ENCODE measurements at regions not wholly inside any gene's neighbourhood (a gene's known extent, or its start where the extent isn't known, plus 50 kb on each side); places are given as distances from the start of the nearest gene placed in this dataset.

GRCh38 chrY:8442097-8442496 is 895.2 kb upstream of the TSPY4 start:
- no peak for ATAC-seq
- no peak overlapping the region for H3K27ac ChIP-seq (ENCODE audit: extremely low read length, insufficient read depth, low read length)
- no peak for DNase-seq (ENCODE audit: low spot score)
- WGBS (ENCODE audit: low lambda C conversion rate) = 50% methylated on average over 2 of the region's 2 CpGs
- no peaks in the 10 kb centered on the region for H4K20me1 ChIP-seq (ENCODE audit: insufficient read depth, low read length)
- H3K9ac ChIP-seq (ENCODE audit: insufficient read depth, low read depth, low read length) = no peak overlapping the region
- ChIA-PET POLR2A (no interaction called here), CTCF (ENCODE audit: low intra/inter-chr PET ratio, low total read pairs) (no interaction called here)
- H2AFZ ChIP-seq (ENCODE audit: low read length) = no peak overlapping the region
- H3K4me2 ChIP-seq (ENCODE audit: low read depth, low read length) = no peak overlapping the region
- intact Hi-C loops (cut with micrococcal nuclease; ENCODE audit: unreplicated experiment) = no loop called here
- H3K9me3 ChIP-seq (ENCODE audit: low read length) = peaks cover 69% of the 10 kb centered on the region
- no peaks in the 10 kb centered on the region for H3K27me3 ChIP-seq (ENCODE audit: control insufficient read depth in 1 of 2, insufficient read depth in 2 of 2, low read length in 2 of 2)
- H3K4me1 ChIP-seq (ENCODE audit: insufficient read depth, low read length) = no peaks in the 10 kb centered on the region
- H3K4me3 ChIP-seq (replicated peaks in 1 of 3; ENCODE audit: insufficient read depth in 1 of 3, low read depth in 2 of 3, low read length in 3 of 3) = no peak overlapping the region
- no peak for TF ChIP-seq ZBTB26 (CRISPR knock-in tag; IDR thresholded peaks at IDR 0.05; ENCODE audit: borderline replicate concordance)
- TF ChIP-seq ZNF253 (CRISPR knock-in tag; IDR thresholded peaks at IDR 0.05; ENCODE audit: borderline replicate concordance) = no peak
- TF ChIP-seq, protein P1, sequence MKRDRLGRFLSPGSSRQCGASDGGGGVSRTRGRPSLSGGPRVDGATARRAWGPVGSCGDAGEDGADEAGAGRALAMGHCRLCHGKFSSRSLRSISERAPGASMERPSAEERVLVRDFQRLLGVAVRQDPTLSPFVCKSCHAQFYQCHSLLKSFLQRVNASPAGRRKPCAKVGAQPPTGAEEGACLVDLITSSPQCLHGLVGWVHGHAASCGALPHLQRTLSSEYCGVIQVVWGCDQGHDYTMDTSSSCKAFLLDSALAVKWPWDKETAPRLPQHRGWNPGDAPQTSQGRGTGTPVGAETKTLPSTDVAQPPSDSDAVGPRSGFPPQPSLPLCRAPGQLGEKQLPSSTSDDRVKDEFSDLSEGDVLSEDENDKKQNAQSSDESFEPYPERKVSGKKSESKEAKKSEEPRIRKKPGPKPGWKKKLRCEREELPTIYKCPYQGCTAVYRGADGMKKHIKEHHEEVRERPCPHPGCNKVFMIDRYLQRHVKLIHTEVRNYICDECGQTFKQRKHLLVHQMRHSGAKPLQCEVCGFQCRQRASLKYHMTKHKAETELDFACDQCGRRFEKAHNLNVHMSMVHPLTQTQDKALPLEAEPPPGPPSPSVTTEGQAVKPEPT (CRISPR knock-in tag; IDR thresholded peaks at IDR 0.05; ENCODE audit: low read depth) = no peak
- no peak for TF ChIP-seq ZFP36 (IDR thresholded peaks at IDR 0.05; ENCODE audit: borderline replicate concordance, low read depth, low read length, partially characterized antibody)
- TF ChIP-seq ZNF777 (CRISPR knock-in tag; IDR thresholded peaks at IDR 0.05) = no peak
- no peak for TF ChIP-seq ZNF788 (CRISPR knock-in tag; IDR thresholded peaks at IDR 0.05; ENCODE audit: borderline replicate concordance)
- no peak for TF ChIP-seq ZFAT (CRISPR knock-in tag; conservative IDR thresholded peaks at IDR 0.05)
- no peak for TF ChIP-seq ZFP62 (CRISPR knock-in tag; IDR thresholded peaks at IDR 0.05)
- no peak for FAIRE-seq
- BruUV-seq (replicated peaks) = no TSS peak
- no peaks in the 10 kb centered on the region for H3K36me3 ChIP-seq (replicated peaks in 1 of 2; ENCODE audit: control insufficient read depth in 1 of 2, insufficient read depth in 2 of 2, low read length in 2 of 2)
- no peaks in the 10 kb centered on the region for H3K79me2 ChIP-seq (ENCODE audit: insufficient read depth, low read length)
- in situ Hi-C loops (cut with HindIII; ENCODE audit: extremely low pct_ligation_motif_present, low pct_unique_long_range_greater_than_20kb) = no loop called here

Measured in HepG2 (cell line).